Suppressor macrophage (primary cell): ENCODE measurements at regions not wholly inside any gene's neighbourhood (a gene's known extent, or its start where the extent isn't known, plus 50 kb on each side); places are given as distances from the start of the nearest gene placed in this dataset.

ENCODE experiments used
- DNase-seq, 4 experiments: peaks; one replicate each; pipeline ENCODE4 v3.0.0-alpha.2; 2020 to 2022

DNA sequence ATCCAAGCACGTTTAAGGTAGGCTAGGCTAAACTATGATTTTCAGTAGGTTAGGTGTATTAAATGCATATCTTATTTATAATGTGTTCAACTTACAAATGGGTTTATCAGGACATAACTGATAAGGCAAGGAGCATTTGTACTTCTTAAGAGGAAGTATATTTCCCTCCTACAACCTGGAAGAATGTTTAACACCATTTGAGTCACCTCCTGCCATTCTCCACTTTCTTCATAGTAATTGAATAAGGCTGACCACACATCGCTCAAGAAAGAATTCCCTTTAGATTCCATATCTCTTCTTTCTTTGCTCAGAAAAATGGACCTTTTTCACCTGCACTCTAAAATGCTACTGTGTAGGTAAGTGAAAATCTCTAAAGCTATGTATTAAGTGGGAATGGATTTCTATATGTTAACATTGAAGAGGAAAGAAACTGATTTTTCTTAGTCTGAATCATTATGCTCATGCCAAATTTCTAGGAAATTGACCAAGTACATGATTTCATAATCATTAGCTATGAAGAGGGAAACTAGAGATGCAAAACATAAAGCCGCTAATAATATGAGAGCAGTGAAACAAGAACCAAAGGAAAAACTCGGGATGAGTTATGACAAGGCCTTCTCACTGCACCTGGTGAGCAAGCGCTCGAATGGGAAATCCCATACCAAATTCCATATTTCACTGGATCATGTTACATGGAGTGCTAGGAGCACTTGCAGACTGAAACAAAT is 210.4 kb downstream of the ALDH8A1 start:
- DNase-seq = peak in 1 of 4 experiments; percentile 34

DNA sequence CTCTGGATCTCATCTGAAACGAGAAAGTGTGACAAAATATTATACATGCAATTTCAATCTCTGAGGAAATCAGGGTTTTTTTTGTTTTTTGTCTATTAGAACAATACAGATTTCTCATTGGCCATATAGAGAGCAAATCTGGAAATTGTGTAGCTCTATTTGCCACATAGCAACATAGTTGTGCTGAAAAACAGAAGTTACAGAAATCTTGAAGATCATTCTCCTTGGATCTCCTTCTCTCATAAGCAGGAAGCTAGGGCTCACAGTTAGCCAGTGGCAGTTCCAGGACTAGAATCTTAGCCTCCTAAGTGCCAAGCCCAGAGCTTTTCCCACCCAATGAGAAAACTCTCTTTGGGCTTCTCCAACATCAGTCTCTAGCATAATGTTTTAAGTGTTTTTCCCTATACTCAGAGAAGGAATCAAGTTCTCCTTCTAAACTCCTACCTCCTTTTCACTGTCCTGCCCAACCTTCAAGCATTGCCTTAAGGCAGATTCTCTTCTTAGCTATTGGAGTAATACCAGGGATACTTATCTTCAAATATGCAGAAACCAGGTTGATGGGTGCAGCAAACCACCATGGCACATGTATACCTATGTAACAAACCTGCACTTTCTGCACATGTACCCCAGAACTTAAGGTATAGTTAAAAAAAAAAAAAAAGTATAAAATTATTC is 211.6 kb downstream of the ALDH8A1 start:
- DNase-seq = peak; percentile 33 to 65 (median 55)

DNA sequence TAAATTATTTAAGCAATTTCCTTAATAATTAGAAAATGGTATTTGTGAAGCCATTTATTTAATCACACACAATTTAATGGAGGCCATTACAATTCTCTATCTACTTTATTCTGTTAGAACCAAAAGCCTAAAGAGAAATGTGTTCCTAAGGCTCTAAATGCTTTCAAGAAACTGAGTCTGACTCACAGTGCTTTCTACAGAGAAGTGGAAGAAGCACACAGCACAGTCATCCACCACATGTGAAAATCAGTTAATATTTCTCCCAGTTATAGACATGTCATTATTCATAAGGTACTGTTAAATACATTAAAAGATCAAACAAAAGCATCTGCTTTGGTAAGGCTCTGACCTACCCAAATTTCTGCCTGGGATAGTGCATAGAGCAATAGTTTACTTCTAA is 214.4 kb downstream of the ALDH8A1 start:
- DNase-seq = peak in 2 of 4 experiments; percentile 40 to 47

DNA sequence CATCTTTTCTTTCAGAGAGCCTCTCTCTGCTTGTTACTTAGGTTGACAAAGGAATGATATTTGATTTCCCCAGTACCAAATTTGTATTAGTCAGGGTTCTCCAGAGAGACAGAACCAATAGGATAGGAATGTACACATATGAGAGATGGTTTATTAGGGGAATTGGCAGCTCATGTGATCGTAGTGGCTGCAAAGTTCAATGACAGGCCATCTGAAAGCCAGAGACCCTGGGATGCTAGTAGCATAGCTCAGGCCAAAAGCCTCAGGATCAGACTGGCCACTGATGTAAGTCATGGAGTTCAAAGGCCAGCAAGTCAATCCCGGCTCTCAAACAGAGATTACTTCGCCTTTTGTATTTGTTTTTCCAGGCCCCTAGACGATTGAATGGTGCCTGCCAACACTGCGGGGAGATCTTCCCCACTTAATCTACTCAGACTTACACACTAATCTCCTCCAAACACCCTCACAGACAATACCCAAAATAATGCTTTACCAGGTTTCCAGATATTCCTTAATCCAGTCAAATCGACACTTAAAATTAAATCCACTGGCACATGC is 215.5 kb downstream of the ALDH8A1 start:
- no peak for DNase-seq

DNA sequence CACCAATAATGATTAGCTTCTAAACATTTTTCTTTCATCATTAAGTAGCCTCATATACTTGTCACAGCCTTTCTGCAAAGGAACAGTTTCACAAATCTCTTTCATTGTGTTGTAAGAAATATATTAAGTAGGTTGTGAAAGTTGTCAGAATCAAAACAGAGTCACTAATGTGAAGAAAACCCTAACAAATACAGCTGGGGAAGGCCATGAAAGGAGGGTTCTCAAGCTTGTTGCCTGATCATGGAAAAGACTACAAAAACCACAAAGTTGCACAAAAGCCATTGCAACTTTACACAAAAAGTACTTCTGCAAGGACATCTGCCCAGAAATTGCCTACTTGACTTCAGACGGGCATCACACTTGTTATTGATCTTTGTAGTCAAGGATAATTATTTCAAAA is 216.1 kb downstream of the ALDH8A1 start:
- DNase-seq = peak; percentile 44 to 81 (median 58)

DNA sequence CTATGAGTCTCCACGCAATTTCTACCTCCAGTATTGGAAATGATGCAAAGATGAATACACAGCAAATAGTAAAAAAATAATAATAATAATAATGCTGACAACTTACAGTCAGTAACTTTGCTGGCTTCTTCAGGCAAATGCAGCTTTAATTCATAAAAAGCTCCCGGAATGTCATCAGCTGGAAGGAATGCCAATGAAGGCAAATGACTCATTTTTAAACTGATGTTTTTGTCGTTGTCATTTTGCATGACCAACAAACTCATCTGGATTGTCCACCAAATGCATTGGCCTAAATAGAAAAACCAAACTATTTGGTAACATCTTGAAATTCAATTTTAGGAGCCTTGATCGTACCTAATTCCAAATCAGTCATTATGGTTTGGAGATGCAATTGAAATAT is 217.1 kb downstream of the ALDH8A1 start:
- no peak for DNase-seq

DNA sequence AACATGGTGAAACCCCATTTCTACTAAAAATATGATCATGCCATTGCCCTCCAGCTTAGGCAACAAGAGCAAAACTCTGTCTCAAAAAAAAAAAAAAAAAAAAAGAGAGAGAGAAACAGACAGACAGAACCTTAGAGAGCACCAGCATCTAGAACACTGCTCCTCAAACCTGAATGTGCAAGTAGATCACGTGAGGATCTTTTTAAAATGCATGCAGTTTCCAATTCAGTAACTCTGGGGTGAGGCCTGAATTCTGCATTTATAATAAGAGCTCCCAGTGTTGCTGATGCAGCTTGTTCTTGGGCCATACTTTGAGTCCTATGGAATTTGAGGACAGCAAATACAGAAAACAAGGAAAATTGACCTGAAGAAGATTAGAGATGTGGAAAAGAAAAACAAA is 218.3 kb downstream of the ALDH8A1 start:
- DNase-seq = no peak

DNA sequence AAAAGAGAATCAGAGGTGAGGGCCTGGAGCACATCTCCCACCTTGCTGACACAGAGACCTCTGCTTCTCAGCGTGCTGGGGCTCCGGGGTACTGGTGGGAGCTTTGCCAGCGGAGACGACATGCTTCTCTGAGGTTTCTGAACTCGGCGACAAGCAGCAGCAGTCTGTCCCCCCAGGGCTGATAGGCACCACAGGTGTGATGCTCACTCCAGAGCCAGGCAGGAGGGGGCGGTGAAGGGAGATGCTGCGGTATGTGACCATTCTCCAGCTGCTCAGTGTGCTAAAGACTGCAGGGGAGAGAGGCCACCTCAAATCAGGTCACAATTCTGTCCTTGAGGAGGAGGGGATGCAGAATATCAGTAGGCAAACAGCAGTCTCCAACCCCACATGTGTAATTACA is 219.9 kb downstream of the ALDH8A1 start:
- DNase-seq = no peak

DNA sequence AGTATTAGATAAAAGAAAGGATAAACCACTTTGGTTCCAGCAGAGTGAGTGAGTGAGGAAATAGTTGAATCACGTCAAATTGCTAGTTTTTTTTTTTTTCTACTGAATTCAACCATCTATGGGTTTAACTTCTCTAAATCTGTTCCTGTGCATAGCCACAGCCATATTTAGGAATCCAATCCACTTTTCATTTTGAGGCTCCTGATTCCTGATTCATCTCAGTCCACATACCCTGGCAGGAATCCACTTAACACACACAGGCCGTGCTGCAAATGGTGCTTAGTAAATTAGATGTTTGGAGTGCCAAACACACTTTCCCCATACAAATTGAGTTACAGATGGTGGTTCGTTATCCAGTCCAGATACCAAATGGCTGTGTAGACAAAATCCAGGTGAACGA is 220.3 kb downstream of the ALDH8A1 start:
- DNase-seq = peak in 2 of 4 experiments; percentile 27 to 31

DNA sequence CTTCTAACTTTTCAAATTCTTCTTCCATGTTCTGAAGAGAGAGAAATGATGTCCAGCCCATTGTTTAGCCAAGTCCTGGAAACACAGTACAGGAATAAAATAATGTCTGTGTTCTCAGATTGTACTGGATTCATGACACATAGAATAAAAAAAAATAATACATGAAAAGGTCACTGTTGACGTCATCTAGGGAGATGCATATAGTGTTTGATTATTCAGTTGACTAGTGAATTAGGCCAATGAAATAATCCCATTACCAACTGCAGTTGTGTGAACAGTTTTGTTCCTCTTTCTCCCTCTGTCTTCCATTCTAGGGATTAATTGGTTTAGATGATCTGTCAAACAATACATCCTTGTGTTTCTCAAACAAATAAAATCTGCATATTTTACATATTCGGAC is 222.8 kb downstream of the ALDH8A1 start:
- no peak for DNase-seq

DNA sequence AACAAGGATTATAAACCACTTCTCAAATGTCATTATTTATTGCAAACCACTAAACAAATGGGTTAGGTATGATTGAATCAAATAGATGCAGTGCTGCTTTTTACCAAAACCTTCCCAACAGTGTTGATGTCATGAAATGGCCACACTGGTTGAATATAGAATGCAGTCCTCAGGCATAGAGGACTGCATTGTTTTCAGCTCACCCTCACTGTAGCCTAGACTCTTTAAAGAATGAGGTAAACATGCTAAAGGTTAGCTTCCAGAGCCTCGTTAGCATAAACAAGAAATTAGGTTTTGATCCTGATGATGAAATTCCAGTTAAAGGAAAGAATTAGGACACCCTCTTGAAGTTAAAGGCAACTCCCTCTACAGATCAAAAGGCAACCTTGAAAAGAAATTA is 224.3 kb downstream of the ALDH8A1 start:
- DNase-seq = no peak

DNA sequence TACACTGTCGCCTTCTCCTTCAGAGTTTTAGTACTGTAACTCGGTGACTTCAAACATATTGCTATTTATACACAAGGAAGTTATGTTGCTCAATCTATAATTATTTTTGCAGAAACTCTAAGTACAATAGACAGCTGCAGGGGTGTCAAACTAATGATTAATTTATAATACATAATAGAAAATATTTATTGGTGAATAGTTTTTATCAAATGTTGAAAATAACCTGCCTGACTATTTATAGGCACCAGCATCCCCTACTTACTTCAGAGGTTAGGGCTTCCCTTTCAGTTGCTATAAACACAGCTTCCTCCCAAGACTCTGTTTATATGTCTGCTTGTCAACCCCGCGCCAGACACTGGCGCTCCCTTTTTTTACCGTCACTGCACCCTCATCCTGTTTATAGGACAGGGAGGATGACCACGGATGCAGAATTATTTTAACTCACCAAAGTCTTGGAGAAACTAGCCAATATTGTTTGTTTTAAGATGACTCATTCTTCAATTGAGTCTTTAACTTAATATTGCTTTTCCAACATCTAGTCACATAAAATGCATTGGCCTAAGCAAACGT is 225.0 kb downstream of the ALDH8A1 start:
- DNase-seq = peak; percentile 52 to 73 (median 72)

DNA sequence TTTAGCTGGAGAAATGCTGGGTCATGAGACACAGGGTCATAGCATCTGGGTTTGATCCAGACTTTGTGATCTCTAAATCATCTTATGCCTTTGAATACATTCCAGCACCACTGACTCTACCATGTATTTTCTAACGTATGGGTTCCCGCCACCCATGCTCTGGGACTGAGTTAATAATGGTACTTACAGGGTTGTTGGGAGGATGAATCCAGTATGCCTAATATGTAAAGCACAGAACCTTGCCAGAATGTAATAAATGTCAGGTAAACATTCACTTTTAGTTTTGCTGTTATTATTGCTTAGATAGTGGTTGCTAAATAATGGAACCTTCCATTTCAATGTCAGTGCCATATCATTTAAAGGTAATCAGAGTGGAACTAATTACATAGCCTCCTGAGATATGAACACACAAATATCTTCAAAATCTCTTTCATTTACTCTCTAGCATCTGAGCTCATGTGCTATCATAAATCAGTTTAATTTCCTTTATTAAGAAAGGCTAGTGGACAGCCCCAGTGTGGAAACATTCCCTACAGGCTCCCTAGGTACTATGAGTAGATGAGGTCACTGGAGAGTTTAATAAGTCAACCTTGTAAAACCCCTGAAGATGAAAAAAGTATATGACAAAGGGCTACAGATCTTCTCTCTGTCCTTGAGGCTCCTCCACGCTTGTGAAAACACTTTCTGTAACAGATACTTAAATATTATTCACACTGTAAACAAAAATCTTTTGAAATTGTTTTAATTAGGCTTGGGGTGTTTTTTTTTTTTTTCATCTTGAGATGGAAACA is 226.6 kb downstream of the ALDH8A1 start:
- peak in 2 of 4 experiments; percentile 27 to 28 for DNase-seq

DNA sequence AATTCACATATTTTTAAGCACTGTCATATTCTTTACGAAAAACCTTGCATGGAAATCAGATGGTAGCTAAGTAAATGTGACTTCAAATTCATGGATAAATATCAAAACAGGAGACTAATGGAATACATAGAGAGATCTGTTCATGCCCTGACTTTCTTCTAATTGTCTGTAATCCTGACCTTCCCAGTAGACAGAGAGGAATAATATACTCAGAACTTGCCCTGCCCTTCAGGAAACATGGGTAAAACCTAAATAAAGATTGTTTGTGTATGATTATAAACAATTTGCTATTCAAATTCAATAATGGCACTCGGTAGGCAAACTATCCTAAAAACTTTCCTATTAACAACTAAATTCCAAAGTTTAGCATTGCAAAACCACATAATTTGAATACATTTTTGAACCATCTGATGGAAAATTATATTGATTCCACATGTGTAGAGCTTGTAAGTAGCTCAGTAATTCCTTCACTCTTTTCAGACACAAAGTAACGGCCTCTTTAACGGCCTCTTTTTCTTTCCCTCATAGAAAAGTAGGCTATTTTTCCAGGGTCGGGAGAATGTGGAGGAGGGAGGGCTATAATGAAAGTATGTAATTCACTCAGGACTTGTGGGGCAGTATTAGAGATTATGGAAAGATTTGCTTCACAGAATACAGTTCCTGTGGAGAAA is 227.6 kb downstream of the ALDH8A1 start:
- DNase-seq = no peak

DNA sequence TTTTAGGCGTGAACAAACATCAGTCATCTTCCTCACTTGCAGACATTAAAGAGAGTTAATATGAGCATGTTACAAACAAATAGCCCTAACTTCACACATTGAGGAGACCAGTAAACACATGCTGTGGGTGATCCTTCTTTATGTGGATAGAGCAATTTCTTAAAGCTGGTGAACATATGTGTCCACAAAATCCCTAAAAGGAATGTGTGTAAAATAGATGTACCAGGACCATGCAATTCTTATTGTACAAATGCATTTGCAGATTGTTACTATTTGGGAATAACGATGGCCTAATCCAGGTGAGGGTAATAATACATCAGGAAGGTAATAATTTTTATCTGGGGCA is 228.9 kb downstream of the ALDH8A1 start:
- DNase-seq = no peak

DNA sequence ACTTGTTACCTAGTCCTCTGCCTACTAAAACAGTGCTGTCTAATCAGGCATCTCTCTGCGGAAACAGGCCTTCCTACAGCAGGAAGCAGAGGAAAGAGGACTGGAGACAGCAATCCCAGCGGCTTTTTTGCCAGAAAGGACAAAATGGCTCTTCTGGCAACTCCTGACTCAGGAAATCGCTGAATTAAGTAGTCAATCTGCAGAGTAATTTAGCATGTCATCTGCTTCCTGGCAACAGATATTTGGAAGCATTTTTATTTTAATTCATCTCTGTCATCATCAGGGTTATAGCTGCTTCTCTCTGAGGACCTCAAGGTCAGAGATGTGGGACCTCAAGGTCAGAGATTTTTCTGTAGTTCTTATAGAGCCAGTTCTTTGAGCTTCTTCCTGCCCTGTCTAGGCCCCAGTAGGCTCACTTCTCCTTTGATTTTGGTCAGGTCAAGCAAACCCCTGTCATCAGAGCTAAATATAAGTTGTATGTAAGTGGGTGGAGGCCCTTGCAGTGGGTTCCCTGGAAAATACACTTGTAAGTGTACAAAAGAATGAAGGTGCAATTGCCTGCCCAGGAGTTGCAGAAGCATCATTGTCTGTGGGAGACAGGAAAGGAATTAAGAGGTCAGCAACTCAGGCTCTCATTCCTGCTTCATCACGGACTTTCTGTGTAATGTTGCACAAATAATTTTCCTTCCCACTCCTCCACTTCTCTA is 229.4 kb downstream of the ALDH8A1 start:
- peak; percentile 85 to 98 (median 90) for DNase-seq

DNA sequence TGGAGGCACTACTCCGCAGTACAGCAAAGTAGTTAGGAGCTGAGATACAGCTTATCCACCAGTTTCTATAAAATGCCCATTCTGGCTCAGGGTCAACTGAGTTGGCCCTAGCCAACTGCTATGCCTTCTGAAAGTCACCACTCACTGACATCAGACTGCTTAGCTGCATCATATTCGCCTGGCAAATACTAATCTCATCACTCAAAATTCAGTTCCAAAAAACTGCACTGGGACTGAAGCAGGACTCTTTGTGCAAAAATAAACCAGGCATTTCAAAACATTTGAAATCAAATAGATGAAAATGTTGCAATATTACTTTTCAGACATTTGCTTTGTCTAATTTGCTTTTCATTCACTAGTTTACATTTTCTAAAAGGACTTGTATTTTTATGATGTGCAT is 230.0 kb downstream of the ALDH8A1 start:
- DNase-seq = peak; percentile 21 to 39 (median 27)

DNA sequence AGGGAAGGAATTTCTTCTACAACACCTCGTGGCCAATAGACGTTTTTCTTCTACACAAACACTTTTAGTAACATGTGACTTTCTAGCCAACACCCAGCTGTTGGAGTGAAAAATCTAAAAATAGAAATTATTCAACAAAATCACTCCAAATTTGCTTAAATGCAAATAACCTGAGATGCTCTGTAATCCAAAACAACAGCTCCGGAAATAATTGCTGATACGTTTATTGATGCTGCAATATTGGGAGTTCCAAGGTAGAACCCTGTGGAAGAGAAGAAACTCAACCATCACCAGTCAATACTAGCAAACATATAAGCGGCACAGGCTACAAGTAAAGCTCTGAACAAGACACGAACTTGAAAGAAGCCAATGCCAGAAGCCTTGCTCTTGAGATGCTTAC is 230.6 kb downstream of the ALDH8A1 start:
- no peak for DNase-seq

DNA sequence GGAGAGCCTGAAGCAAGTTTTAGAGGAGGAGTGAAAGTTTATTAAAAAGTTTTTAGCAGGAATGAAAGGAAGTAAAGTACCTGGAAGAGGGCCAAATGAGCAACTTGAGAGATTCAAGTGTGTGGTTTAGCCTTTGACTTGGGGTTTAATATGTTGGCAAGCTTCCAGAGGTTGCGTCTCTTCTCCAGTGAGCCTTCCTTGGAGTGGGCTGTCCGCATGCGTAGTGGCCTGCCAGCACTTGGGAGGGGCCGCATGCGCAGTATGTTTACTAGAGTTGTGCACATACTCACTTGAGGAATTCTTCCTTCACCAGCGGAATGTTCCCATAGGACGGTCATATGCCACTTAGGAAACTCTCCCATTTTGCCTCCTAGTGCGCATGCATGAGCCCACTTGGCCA is 235.2 kb downstream of the ALDH8A1 start:
- DNase-seq = peak in 3 of 4 experiments; percentile 28 to 70 (median 55)

DNA sequence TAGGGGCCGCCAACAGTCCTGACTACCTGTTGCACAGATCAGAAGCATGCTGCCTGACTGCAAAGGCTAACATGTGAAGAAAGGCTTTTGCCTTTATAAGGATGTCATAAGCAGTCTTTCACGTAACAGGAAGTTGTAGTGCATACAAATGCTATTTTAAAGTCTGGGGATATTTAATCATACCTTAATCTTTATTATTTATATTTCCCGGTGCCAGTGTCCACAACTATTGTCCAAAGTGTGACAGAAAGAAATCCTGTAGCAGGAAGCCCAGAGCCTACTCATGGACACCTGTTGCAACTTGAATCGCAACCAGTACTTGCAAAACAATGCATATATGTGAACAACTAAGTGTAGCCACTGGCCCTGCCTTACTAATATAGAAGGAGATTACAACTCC is 235.8 kb downstream of the ALDH8A1 start:
- peak in 2 of 4 experiments; percentile 57 to 70 for DNase-seq

DNA sequence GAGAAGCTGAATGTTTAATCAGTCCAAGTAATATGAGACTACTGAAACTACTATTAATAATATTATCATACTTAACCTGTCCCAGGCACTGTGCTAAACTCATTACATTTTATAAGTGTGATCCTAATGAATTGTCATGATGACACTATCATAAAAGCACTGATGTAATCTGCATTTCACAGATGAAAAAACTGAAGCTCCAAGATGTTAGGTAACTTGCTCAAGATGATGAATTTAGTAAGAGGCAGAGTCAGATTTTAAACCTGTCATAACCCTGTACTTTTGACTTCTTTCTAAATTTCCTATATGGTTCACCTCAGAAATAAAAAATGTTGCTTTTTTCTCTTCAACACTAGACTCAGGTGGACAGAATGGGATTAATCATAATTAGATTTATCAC is 237.6 kb downstream of the ALDH8A1 start:
- peak in 1 of 4 experiments; percentile 44 for DNase-seq

DNA sequence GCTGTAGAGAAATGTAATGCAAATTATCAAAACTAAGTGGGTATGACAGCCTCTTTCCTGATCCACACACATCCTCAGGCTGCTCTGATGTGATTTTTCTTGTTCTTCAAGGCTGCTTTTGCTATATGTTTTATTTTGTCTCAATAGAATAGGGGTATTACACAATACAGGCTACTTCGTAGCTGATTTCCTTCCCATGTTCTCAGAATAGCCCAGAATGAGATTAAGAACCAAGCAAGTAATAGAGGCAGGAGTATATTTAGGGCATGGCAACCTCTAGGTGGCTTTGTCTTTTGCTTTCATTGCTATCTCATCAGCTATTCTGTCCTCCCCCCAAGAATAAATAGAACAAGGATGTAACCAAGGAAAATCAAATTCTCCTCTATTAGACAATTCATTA is 241.8 kb downstream of the ALDH8A1 start:
- DNase-seq = peak in 1 of 4 experiments; percentile 37
